Osteocyte (in vitro differentiated cells): ENCODE measurements at regions not wholly inside any gene's neighbourhood (a gene's known extent, or its start where the extent isn't known, plus 50 kb on each side); places are given as distances from the start of the nearest gene placed in this dataset.

Experiments used
- DNase-seq: peaks from one replicate; pipeline ENCODE4 v3.0.0; 2021; ENCODE audit warnings: mixed read lengths; ENCODE audit not compliant: unreplicated experiment; ENCODE audit errors: extremely low spot score
- H3K27ac Mint-ChIP-seq: one replicate; pipeline ENCODE4 v1.8.0; 2021; ENCODE audit warnings: mild to moderate bottlenecking, mixed read lengths; ENCODE audit not compliant: unreplicated experiment
- H3K27me3 Mint-ChIP-seq: one replicate; pipeline ENCODE4 v1.8.0; 2021; ENCODE audit warnings: mixed read lengths; ENCODE audit not compliant: unreplicated experiment
- H3K36me3 Mint-ChIP-seq: one replicate; pipeline ENCODE4 v1.8.0; 2021; ENCODE audit warnings: mixed read lengths; ENCODE audit not compliant: unreplicated experiment
- H3K4me1 Mint-ChIP-seq: one replicate; pipeline ENCODE4 v1.8.0; 2021; ENCODE audit warnings: mixed read lengths; ENCODE audit not compliant: unreplicated experiment
- H3K4me3 Mint-ChIP-seq: one replicate; pipeline ENCODE4 v1.8.0; 2021; ENCODE audit warnings: mild to moderate bottlenecking, moderate library complexity, mixed read lengths; ENCODE audit not compliant: unreplicated experiment
- H3K9me3 Mint-ChIP-seq: one replicate; pipeline ENCODE4 v1.8.0; 2021; ENCODE audit warnings: mixed read lengths; ENCODE audit not compliant: unreplicated experiment
- TF ChIP-seq, protein P1 (sequence below): fragments of 200-600 bp; sonication (generic); IDR thresholded peaks from 2 replicates; pipeline ENCODE4 v1.5.0; 2021; ENCODE audit warnings: antibody characterized with exemption, mild to moderate bottlenecking, moderate library complexity

DNA sequence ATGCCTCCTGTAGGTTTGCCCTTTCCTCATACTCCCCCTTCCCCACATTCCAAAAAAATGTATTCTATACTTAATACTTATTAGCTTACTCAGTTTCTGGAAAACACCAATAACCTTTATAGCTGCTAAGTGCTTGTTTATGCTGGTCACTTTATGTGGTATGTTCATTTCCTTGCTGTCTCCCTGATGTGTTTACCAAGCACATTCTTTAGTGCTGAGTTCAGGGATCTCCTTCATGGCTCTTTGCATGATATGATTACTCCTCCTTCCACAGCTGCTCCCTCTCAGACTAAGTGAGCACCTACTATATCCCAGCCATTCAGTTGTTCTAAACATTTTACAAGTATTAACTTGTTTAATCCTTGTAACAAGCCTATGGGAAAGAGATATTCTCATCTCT is 698.3 kb upstream of the FANCL start:
- DNase-seq: no peak
- TF ChIP-seq, protein P1, sequence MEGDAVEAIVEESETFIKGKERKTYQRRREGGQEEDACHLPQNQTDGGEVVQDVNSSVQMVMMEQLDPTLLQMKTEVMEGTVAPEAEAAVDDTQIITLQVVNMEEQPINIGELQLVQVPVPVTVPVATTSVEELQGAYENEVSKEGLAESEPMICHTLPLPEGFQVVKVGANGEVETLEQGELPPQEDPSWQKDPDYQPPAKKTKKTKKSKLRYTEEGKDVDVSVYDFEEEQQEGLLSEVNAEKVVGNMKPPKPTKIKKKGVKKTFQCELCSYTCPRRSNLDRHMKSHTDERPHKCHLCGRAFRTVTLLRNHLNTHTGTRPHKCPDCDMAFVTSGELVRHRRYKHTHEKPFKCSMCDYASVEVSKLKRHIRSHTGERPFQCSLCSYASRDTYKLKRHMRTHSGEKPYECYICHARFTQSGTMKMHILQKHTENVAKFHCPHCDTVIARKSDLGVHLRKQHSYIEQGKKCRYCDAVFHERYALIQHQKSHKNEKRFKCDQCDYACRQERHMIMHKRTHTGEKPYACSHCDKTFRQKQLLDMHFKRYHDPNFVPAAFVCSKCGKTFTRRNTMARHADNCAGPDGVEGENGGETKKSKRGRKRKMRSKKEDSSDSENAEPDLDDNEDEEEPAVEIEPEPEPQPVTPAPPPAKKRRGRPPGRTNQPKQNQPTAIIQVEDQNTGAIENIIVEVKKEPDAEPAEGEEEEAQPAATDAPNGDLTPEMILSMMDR: no peak
- Mint-ChIP-seq H3K4me1 (peaks cover 3% of the 10 kb centered on the region), H3K27me3 (no peaks in the 10 kb centered on the region), H3K27ac (no peak overlapping the region), H3K9me3 (no peaks in the 10 kb centered on the region), H3K4me3 (no peak overlapping the region), H3K36me3 (peaks cover 2% of the 10 kb centered on the region)

DNA sequence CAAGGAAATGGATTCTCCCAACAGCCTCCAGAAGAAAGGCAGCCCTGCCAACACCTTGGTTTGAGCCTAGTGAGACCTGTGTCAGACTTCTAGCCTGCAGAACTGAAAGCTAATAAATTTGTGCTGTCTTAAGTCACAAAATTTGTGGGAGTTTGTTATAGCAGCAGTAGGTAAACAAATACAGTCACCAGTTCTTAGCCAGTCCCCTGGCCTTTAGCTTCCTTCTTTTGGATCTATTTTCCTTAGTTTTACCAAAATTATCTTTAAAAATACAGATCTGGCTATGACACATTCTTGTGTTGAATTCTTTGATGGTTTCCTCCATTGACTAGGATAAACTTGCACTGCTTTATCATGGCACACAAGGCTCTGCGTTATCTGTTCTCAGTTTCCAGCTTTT is 697.9 kb upstream of the FANCL start:
- no peak for DNase-seq
- Mint-ChIP-seq H3K27ac (no peak overlapping the region), H3K9me3 (no peaks in the 10 kb centered on the region), H3K36me3 (peaks cover under 1% of the 10 kb centered on the region), H3K4me1 (peaks cover 3% of the 10 kb centered on the region), H3K4me3 (no peak overlapping the region), H3K27me3 (no peaks in the 10 kb centered on the region)
- TF ChIP-seq, protein P1: no peak

DNA sequence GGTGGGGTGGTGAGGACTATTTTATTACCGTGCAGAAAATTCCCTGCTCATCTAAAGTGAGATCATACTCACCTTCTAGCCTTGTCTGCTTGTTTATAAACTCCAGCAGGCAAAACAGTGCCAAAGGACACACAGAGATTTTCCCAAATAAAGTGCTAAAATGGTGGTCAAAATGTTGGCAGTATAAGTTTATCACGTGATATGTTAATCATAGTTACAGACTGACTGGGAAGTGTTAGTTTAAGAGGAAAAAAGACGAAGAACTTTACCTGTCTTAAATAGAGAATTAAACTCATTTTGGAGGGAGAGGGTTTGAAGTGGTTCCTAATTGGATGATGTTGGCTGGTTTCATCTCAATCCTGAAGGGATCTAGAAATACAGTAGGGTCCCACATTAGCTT is 691.7 kb upstream of the FANCL start:
- TF ChIP-seq, protein P1: no peak
- no peak overlapping the region for H3K27ac Mint-ChIP-seq
- no peaks in the 10 kb centered on the region for H3K9me3 Mint-ChIP-seq
- no peaks in the 10 kb centered on the region for H3K27me3 Mint-ChIP-seq
- no peaks in the 10 kb centered on the region for H3K36me3 Mint-ChIP-seq
- no peak overlapping the region for H3K4me3 Mint-ChIP-seq
- DNase-seq: no peak
- no peaks in the 10 kb centered on the region for H3K4me1 Mint-ChIP-seq

DNA sequence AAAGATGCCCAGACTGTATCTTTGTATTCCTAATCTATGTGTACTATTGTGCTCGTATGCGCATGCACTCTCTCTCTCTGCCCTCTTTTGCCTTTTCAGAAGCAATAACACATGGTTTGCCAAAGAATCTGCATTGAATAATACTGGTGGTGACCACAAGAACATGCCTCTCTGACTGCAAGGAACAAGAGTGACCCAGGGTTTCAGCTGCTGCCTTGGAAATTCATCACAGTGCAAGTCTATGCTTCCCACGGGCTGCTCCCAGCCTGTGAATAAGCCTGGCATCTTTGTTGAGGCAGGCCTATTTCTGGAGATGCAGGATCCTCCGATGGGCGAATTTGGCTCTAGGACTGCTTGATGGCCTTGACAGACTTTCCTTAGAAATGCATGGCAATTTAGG is 689.4 kb upstream of the FANCL start:
- Mint-ChIP-seq H3K27me3 (no peaks in the 10 kb centered on the region), H3K4me3 (no peak overlapping the region), H3K27ac (no peak overlapping the region), H3K4me1 (peaks cover 2% of the 10 kb centered on the region), H3K9me3 (no peaks in the 10 kb centered on the region), H3K36me3 (no peaks in the 10 kb centered on the region)
- no peak for DNase-seq
- TF ChIP-seq, protein P1: no peak

DNA sequence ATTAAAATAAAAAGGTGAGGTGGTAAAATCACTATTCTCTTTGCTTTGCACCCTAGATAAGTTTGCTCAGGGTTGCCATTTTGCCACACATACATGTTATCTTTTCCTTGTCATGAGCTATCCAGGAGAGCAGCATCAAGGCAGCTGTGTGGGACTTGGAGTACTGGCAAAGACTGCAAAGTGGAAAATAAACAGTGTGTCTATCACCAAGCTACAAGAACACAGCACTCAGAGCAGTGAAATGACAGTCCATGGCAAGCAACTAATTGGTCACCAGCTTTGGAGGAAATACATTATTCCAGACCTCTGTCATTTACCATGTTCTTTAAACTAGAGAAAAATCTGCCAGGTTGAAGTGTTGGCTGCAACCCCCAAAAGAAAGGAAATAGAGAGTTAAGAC is 687.8 kb upstream of the FANCL start:
- Mint-ChIP-seq H3K4me1 (peaks cover 14% of the 10 kb centered on the region), H3K36me3 (no peaks in the 10 kb centered on the region), H3K9me3 (no peaks in the 10 kb centered on the region), H3K4me3 (no peak overlapping the region), H3K27ac (no peak overlapping the region), H3K27me3 (no peaks in the 10 kb centered on the region)
- no peak for DNase-seq
- TF ChIP-seq, protein P1: no peak
